ENCODE measurements at regions not wholly inside any gene's neighbourhood (a gene's known extent, or its start where the extent isn't known, plus 50 kb on each side); places are given as distances from the start of the nearest gene placed in this dataset.

GRCh38 chr21:35119501-35120047 is 70.5 kb upstream of the RUNX1 start:
- H3K9ac ChIP-seq (ENCODE audit: low read length in 5 of 5), result no peak overlapping the region
- H3K27ac ChIP-seq (ENCODE audit: low read depth, low read length), result no peak overlapping the region
- H3K36me3 ChIP-seq (ENCODE audit: control insufficient read depth in 5 of 5, insufficient read depth in 5 of 5, low read length in 5 of 5), result no peaks in the 10 kb centered on the region
- H3K4me3 ChIP-seq (ENCODE audit: low read depth in 1 of 5, low read length in 5 of 5), result no peak overlapping the region
- no peaks in the 10 kb centered on the region for H3K9me3 ChIP-seq (ENCODE audit: control insufficient read depth in 5 of 5, low read length in 5 of 5)
- no peaks in the 10 kb centered on the region for H3K27me3 ChIP-seq (ENCODE audit: control insufficient read depth in 5 of 5, insufficient read depth in 4 of 5, low read length in 5 of 5)
- H3K4me1 ChIP-seq (ENCODE audit: control insufficient read depth in 5 of 5, insufficient read depth in 5 of 5, low read length in 5 of 5), result no peaks in the 10 kb centered on the region

- H3K36me3 ChIP-seq (ENCODE audit: control insufficient read depth in 5 of 5, insufficient read depth in 5 of 5, low read length in 5 of 5), result no peaks in the 10 kb centered on the region
- H3K27ac ChIP-seq (ENCODE audit: low read depth, low read length), result no peak overlapping the region
- no peaks in the 10 kb centered on the region for H3K4me1 ChIP-seq (ENCODE audit: control insufficient read depth in 5 of 5, insufficient read depth in 5 of 5, low read length in 5 of 5)
- no peaks in the 10 kb centered on the region for H3K27me3 ChIP-seq (ENCODE audit: control insufficient read depth in 5 of 5, insufficient read depth in 4 of 5, low read length in 5 of 5)
- H3K4me3 ChIP-seq (ENCODE audit: low read depth in 1 of 5, low read length in 5 of 5), result no peak overlapping the region
- no peaks in the 10 kb centered on the region for H3K9me3 ChIP-seq (ENCODE audit: control insufficient read depth in 5 of 5, low read length in 5 of 5)
- no peak overlapping the region for H3K9ac ChIP-seq (ENCODE audit: low read length in 5 of 5)
Measured at GRCh38 chr21:35116777-35117176, 67.7 kb upstream of the RUNX1 start.

- H3K27ac ChIP-seq (ENCODE audit: low read depth, low read length), result no peak overlapping the region
- no peaks in the 10 kb centered on the region for H3K27me3 ChIP-seq (ENCODE audit: control insufficient read depth in 5 of 5, insufficient read depth in 4 of 5, low read length in 5 of 5)
- no peaks in the 10 kb centered on the region for H3K4me1 ChIP-seq (ENCODE audit: control insufficient read depth in 5 of 5, insufficient read depth in 5 of 5, low read length in 5 of 5)
- no peaks in the 10 kb centered on the region for H3K36me3 ChIP-seq (ENCODE audit: control insufficient read depth in 5 of 5, insufficient read depth in 5 of 5, low read length in 5 of 5)
- H3K9ac ChIP-seq (ENCODE audit: low read length in 5 of 5), result no peak overlapping the region
- no peak overlapping the region for H3K4me3 ChIP-seq (ENCODE audit: low read depth in 1 of 5, low read length in 5 of 5)
- H3K9me3 ChIP-seq (ENCODE audit: control insufficient read depth in 5 of 5, low read length in 5 of 5), result peaks cover 0 to 4% (median 2%) of the 10 kb centered on the region in 5 donors
Measured at GRCh38 chr21:35113064-35113463, 64.0 kb upstream of the RUNX1 start.

- Histone ChIP-seq H3K4me3 (ENCODE audit: low read depth in 1 of 5, low read length in 5 of 5) (no peak overlapping the region), H3K4me1 (ENCODE audit: control insufficient read depth in 5 of 5, insufficient read depth in 5 of 5, low read length in 5 of 5) (no peaks in the 10 kb centered on the region), H3K36me3 (ENCODE audit: control insufficient read depth in 5 of 5, insufficient read depth in 5 of 5, low read length in 5 of 5) (no peaks in the 10 kb centered on the region), H3K27ac (ENCODE audit: low read depth, low read length) (no peak overlapping the region), H3K27me3 (ENCODE audit: control insufficient read depth in 5 of 5, insufficient read depth in 4 of 5, low read length in 5 of 5) (no peaks in the 10 kb centered on the region), H3K9ac (ENCODE audit: low read length in 5 of 5) (no peak overlapping the region), H3K9me3 (ENCODE audit: control insufficient read depth in 5 of 5, low read length in 5 of 5) (peaks cover 0 to 4% (median 2%) of the 10 kb centered on the region in 5 donors)
Measured at GRCh38 chr21:35111321-35111930, 62.3 kb upstream of the RUNX1 start.

- Histone ChIP-seq H3K4me1 (ENCODE audit: control insufficient read depth in 5 of 5, insufficient read depth in 5 of 5, low read length in 5 of 5) (no peaks in the 10 kb centered on the region), H3K9me3 (ENCODE audit: control insufficient read depth in 5 of 5, low read length in 5 of 5) (peaks cover 0 to 4% (median 2%) of the 10 kb centered on the region in 5 donors)
Measured at GRCh38 chr21:35108887-35109286, 59.8 kb upstream of the RUNX1 start.

GRCh38 chr21:35107520-35107919 is 58.4 kb upstream of the RUNX1 start:
- no peaks in the 10 kb centered on the region for H3K36me3 ChIP-seq (ENCODE audit: control insufficient read depth in 5 of 5, insufficient read depth in 5 of 5, low read length in 5 of 5)
- no peak overlapping the region for H3K4me3 ChIP-seq (ENCODE audit: low read depth in 1 of 5, low read length in 5 of 5)
- H3K27ac ChIP-seq (ENCODE audit: low read depth, low read length), result no peak overlapping the region
- no peaks in the 10 kb centered on the region for H3K4me1 ChIP-seq (ENCODE audit: control insufficient read depth in 5 of 5, insufficient read depth in 5 of 5, low read length in 5 of 5)
- no peak overlapping the region for H3K9ac ChIP-seq (ENCODE audit: low read length in 5 of 5)
- peaks cover 0 to 4% (median 2%) of the 10 kb centered on the region in 5 donors for H3K9me3 ChIP-seq (ENCODE audit: control insufficient read depth in 5 of 5, low read length in 5 of 5)
- H3K27me3 ChIP-seq (ENCODE audit: control insufficient read depth in 5 of 5, insufficient read depth in 4 of 5, low read length in 5 of 5), result no peaks in the 10 kb centered on the region

More at GRCh38 chr21:35108887-35109286, 59.8 kb upstream of the RUNX1 start:
- Histone ChIP-seq H3K9ac (ENCODE audit: low read length in 5 of 5) (no peak overlapping the region), H3K27me3 (ENCODE audit: control insufficient read depth in 5 of 5, insufficient read depth in 4 of 5, low read length in 5 of 5) (no peaks in the 10 kb centered on the region), H3K4me3 (ENCODE audit: low read depth in 1 of 5, low read length in 5 of 5) (no peak overlapping the region), H3K27ac (ENCODE audit: low read depth, low read length) (no peak overlapping the region), H3K36me3 (ENCODE audit: control insufficient read depth in 5 of 5, insufficient read depth in 5 of 5, low read length in 5 of 5) (no peaks in the 10 kb centered on the region)

GRCh38 chr21:35106246-35106835 is 57.2 kb upstream of the RUNX1 start:
- no peaks in the 10 kb centered on the region for H3K36me3 ChIP-seq (ENCODE audit: control insufficient read depth in 5 of 5, insufficient read depth in 5 of 5, low read length in 5 of 5)
- no peaks in the 10 kb centered on the region for H3K27me3 ChIP-seq (ENCODE audit: control insufficient read depth in 5 of 5, insufficient read depth in 4 of 5, low read length in 5 of 5)
- H3K4me3 ChIP-seq (ENCODE audit: low read depth in 1 of 5, low read length in 5 of 5), result no peak overlapping the region
- peaks cover 0 to 4% (median 2%) of the 10 kb centered on the region in 5 donors for H3K9me3 ChIP-seq (ENCODE audit: control insufficient read depth in 5 of 5, low read length in 5 of 5)
- no peaks in the 10 kb centered on the region for H3K4me1 ChIP-seq (ENCODE audit: control insufficient read depth in 5 of 5, insufficient read depth in 5 of 5, low read length in 5 of 5)
- H3K27ac ChIP-seq (ENCODE audit: low read depth, low read length), result no peak overlapping the region
- H3K9ac ChIP-seq (ENCODE audit: low read length in 5 of 5), result no peak overlapping the region

GRCh38 chr21:35102488-35103371 is 53.6 kb upstream of the RUNX1 start:
- H3K4me1 ChIP-seq (ENCODE audit: control insufficient read depth in 5 of 5, insufficient read depth in 5 of 5, low read length in 5 of 5), result no peaks in the 10 kb centered on the region
- H3K4me3 ChIP-seq (ENCODE audit: low read depth in 1 of 5, low read length in 5 of 5), result no peak overlapping the region
- H3K9ac ChIP-seq (ENCODE audit: low read length in 5 of 5), result no peak overlapping the region
- no peaks in the 10 kb centered on the region for H3K9me3 ChIP-seq (ENCODE audit: control insufficient read depth in 5 of 5, low read length in 5 of 5)
- no peaks in the 10 kb centered on the region for H3K36me3 ChIP-seq (ENCODE audit: control insufficient read depth in 5 of 5, insufficient read depth in 5 of 5, low read length in 5 of 5)
- H3K27me3 ChIP-seq (ENCODE audit: control insufficient read depth in 5 of 5, insufficient read depth in 4 of 5, low read length in 5 of 5), result no peaks in the 10 kb centered on the region
- H3K27ac ChIP-seq (ENCODE audit: low read depth, low read length), result no peak overlapping the region

- H3K27ac ChIP-seq (ENCODE audit: low read depth, low read length), result no peak overlapping the region
- no peak overlapping the region for H3K9ac ChIP-seq (ENCODE audit: low read length in 5 of 5)
- no peak overlapping the region for H3K4me3 ChIP-seq (ENCODE audit: low read depth in 1 of 5, low read length in 5 of 5)
- H3K27me3 ChIP-seq (ENCODE audit: control insufficient read depth in 5 of 5, insufficient read depth in 4 of 5, low read length in 5 of 5), result no peaks in the 10 kb centered on the region
- H3K36me3 ChIP-seq (ENCODE audit: control insufficient read depth in 5 of 5, insufficient read depth in 5 of 5, low read length in 5 of 5), result no peaks in the 10 kb centered on the region
- no peaks in the 10 kb centered on the region for H3K9me3 ChIP-seq (ENCODE audit: control insufficient read depth in 5 of 5, low read length in 5 of 5)
- peaks cover 0 to 7% (median 0%) of the 10 kb centered on the region in 5 donors for H3K4me1 ChIP-seq (ENCODE audit: control insufficient read depth in 5 of 5, insufficient read depth in 5 of 5, low read length in 5 of 5)
Measured at GRCh38 chr21:35100349-35100811, 51.3 kb upstream of the RUNX1 start.

- Histone ChIP-seq H3K4me1 (ENCODE audit: control insufficient read depth in 5 of 5, insufficient read depth in 5 of 5, low read length in 5 of 5) (peaks cover 0 to 7% (median 0%) of the 10 kb centered on the region in 5 donors), H3K27ac (ENCODE audit: low read depth, low read length) (no peak overlapping the region), H3K36me3 (ENCODE audit: control insufficient read depth in 5 of 5, insufficient read depth in 5 of 5, low read length in 5 of 5) (no peaks in the 10 kb centered on the region), H3K9me3 (ENCODE audit: control insufficient read depth in 5 of 5, low read length in 5 of 5) (no peaks in the 10 kb centered on the region), H3K9ac (ENCODE audit: low read length in 5 of 5) (no peak overlapping the region), H3K4me3 (ENCODE audit: low read depth in 1 of 5, low read length in 5 of 5) (no peak overlapping the region), H3K27me3 (ENCODE audit: control insufficient read depth in 5 of 5, insufficient read depth in 4 of 5, low read length in 5 of 5) (no peaks in the 10 kb centered on the region)
Measured at GRCh38 chr21:35099310-35099709, 50.2 kb upstream of the RUNX1 start.

Data from subcutaneous abdominal adipose tissue (tissue), 5 donors.